ENCODE measurements at regions not wholly inside any gene's neighbourhood (a gene's known extent, or its start where the extent isn't known, plus 50 kb on each side); places are given as distances from the start of the nearest gene placed in this dataset.

- TF ChIP-seq CTCF (IDR thresholded peaks at IDR 0.05; ENCODE audit: insufficient read depth, low read length, poor library complexity, severe bottlenecking) (no peak), EZH2phosphoT487 (conservative IDR thresholded peaks at IDR 0.05; ENCODE audit: low read length) (no peak)
Observed at GRCh38 chr18:47709556-47709955, 220.9 kb downstream of the SMAD2 start.
